Neuron (in vitro differentiated cells): ENCODE measurements at regions not wholly inside any gene's neighbourhood (a gene's known extent, or its start where the extent isn't known, plus 50 kb on each side); places are given as distances from the start of the nearest gene placed in this dataset.

ENCODE experiments used
- H2AFZ ChIP-seq: one replicate; pipeline ENCODE4 v1.6.1; 2013; ENCODE audit warnings: low read depth, mild to moderate bottlenecking, inconsistent platforms, low read length, moderate library complexity
- H3K27me3 ChIP-seq: one replicate; pipeline ENCODE4 v1.6.1; 2013; ENCODE audit warnings: low read length; ENCODE audit not compliant: insufficient read depth
- H3K36me3 ChIP-seq: one replicate; pipeline ENCODE4 v1.6.1; 2013; ENCODE audit warnings: low read length; ENCODE audit not compliant: insufficient read depth
- H3K4me1 ChIP-seq: one replicate; pipeline ENCODE4 v1.6.1; 2013; ENCODE audit warnings: low read length; ENCODE audit not compliant: insufficient read depth
- H3K4me3 ChIP-seq: 2 replicates; pipeline ENCODE4 v1.5.1; 2013; ENCODE audit warnings: mild to moderate bottlenecking, low read length, moderate library complexity
- H3K9me3 ChIP-seq: one replicate; pipeline ENCODE4 v1.6.1; 2013; ENCODE audit warnings: low read length

DNA sequence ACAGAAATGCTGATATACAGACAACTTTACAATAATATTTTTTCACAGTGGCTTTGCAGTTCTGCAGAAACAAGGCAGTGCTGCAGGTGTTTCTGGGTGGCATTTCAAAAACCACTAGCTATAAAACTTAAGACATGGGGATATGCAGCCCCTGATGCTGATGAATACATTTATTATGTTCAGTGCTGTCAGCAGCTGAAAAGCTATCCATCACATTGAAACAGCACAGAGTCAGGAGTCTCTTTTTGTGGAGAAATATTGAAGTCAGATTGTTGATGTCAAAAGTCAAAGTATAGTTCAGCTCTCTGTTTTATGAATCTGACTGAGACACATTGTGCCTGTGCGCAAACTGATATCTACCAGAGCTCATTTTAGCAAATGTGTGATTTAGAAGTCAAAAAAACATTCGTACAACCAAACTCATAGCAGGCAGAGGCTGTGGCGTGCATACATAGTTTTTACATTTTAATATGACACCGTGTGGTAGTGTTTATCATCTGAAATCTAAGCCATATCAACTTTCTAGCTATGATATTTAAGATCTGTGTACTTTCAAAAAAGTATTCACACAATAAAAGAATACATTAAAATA lies 467.6 kb downstream of the PRKD1 start:
- Histone ChIP-seq H2AFZ (no peak overlapping the region), H3K4me1 (peaks cover 3% of the 10 kb centered on the region), H3K9me3 (no peaks in the 10 kb centered on the region), H3K4me3 (no peak overlapping the region), H3K27me3 (no peaks in the 10 kb centered on the region), H3K36me3 (no peaks in the 10 kb centered on the region)

GRCh38 chr14:29461101-29461500 lies 466.5 kb downstream of the PRKD1 start:
- Histone ChIP-seq H3K36me3 (no peaks in the 10 kb centered on the region), H3K9me3 (no peaks in the 10 kb centered on the region), H3K4me1 (peaks cover 3% of the 10 kb centered on the region), H3K4me3 (no peak overlapping the region), H2AFZ (no peak overlapping the region), H3K27me3 (no peaks in the 10 kb centered on the region)

GRCh38 chr14:29461506-29461905 lies 466.1 kb downstream of the PRKD1 start:
- Histone ChIP-seq H3K9me3 (no peaks in the 10 kb centered on the region), H3K36me3 (no peaks in the 10 kb centered on the region), H3K4me1 (peaks cover 3% of the 10 kb centered on the region), H3K4me3 (no peak overlapping the region), H3K27me3 (no peaks in the 10 kb centered on the region), H2AFZ (no peak overlapping the region)

GRCh38 chr14:29462321-29462720 lies 465.3 kb downstream of the PRKD1 start:
- H3K4me3 ChIP-seq = no peak overlapping the region
- H2AFZ ChIP-seq = no peak overlapping the region
- H3K27me3 ChIP-seq = no peaks in the 10 kb centered on the region
- no peaks in the 10 kb centered on the region for H3K9me3 ChIP-seq
- no peaks in the 10 kb centered on the region for H3K36me3 ChIP-seq
- peaks cover 3% of the 10 kb centered on the region for H3K4me1 ChIP-seq

- Histone ChIP-seq H3K9me3 (no peaks in the 10 kb centered on the region), H3K27me3 (no peaks in the 10 kb centered on the region), H3K36me3 (no peaks in the 10 kb centered on the region), H3K4me1 (peaks cover 3% of the 10 kb centered on the region), H2AFZ (no peak overlapping the region), H3K4me3 (no peak overlapping the region)
These were observed 464.9 kb downstream of the PRKD1 start for GRCh38 chr14:29462772-29463171.

- Histone ChIP-seq H3K9me3 (no peaks in the 10 kb centered on the region), H3K36me3 (no peaks in the 10 kb centered on the region), H2AFZ (no peak overlapping the region), H3K4me3 (no peak overlapping the region), H3K4me1 (peaks cover 3% of the 10 kb centered on the region), H3K27me3 (no peaks in the 10 kb centered on the region)
These were observed 463.8 kb downstream of the PRKD1 start for GRCh38 chr14:29463727-29464395.

- peaks cover 2% of the 10 kb centered on the region for H3K4me1 ChIP-seq
- no peak overlapping the region for H3K4me3 ChIP-seq
- no peaks in the 10 kb centered on the region for H3K9me3 ChIP-seq
These were observed 462.6 kb downstream of the PRKD1 start for GRCh38 chr14:29465095-29465494.

GRCh38 chr14:29475641-29476040 lies 452.0 kb downstream of the PRKD1 start:
- H3K4me3 ChIP-seq = no peak overlapping the region
- H3K9me3 ChIP-seq = no peaks in the 10 kb centered on the region
- no peaks in the 10 kb centered on the region for H3K4me1 ChIP-seq

More at GRCh38 chr14:29465095-29465494, 462.6 kb downstream of the PRKD1 start:
- no peaks in the 10 kb centered on the region for H3K27me3 ChIP-seq
- no peak overlapping the region for H2AFZ ChIP-seq
- H3K36me3 ChIP-seq = no peaks in the 10 kb centered on the region

GRCh38 chr14:29486132-29486531 lies 441.5 kb downstream of the PRKD1 start:
- Histone ChIP-seq H3K4me1 (no peaks in the 10 kb centered on the region), H3K4me3 (no peak overlapping the region), H3K27me3 (no peaks in the 10 kb centered on the region), H2AFZ (no peak overlapping the region), H3K36me3 (no peaks in the 10 kb centered on the region), H3K9me3 (no peaks in the 10 kb centered on the region)

More at GRCh38 chr14:29475641-29476040, 452.0 kb downstream of the PRKD1 start:
- Histone ChIP-seq H2AFZ (no peak overlapping the region), H3K36me3 (no peaks in the 10 kb centered on the region), H3K27me3 (no peaks in the 10 kb centered on the region)

GRCh38 chr14:29489911-29490425 lies 437.7 kb downstream of the PRKD1 start:
- no peaks in the 10 kb centered on the region for H3K27me3 ChIP-seq
- H3K4me1 ChIP-seq = no peaks in the 10 kb centered on the region
- H3K36me3 ChIP-seq = no peaks in the 10 kb centered on the region
- H3K4me3 ChIP-seq = no peak overlapping the region
- H2AFZ ChIP-seq = no peak overlapping the region
- no peaks in the 10 kb centered on the region for H3K9me3 ChIP-seq

DNA sequence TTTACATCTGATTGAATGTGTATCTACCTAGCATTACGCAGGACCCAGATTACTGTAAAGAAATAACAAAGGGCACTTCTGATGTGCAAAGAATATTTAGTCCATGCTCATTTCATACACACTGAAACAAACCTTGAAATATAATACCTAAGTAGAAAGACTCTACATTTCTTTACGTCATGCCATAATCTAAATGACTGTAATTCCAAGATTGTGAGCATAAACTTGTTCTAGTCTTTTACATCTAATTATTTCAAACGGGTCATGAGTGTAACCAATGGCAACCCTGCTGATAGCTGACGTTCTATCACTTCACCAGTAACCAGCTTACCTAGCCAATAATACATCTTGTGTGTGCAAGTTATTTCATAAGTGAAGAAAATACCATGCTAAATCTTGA lies 433.8 kb downstream of the PRKD1 start:
- H3K4me3 ChIP-seq = no peak overlapping the region
- no peaks in the 10 kb centered on the region for H3K36me3 ChIP-seq
- no peak overlapping the region for H2AFZ ChIP-seq
- H3K4me1 ChIP-seq = no peaks in the 10 kb centered on the region
- H3K27me3 ChIP-seq = no peaks in the 10 kb centered on the region
- H3K9me3 ChIP-seq = no peaks in the 10 kb centered on the region

DNA sequence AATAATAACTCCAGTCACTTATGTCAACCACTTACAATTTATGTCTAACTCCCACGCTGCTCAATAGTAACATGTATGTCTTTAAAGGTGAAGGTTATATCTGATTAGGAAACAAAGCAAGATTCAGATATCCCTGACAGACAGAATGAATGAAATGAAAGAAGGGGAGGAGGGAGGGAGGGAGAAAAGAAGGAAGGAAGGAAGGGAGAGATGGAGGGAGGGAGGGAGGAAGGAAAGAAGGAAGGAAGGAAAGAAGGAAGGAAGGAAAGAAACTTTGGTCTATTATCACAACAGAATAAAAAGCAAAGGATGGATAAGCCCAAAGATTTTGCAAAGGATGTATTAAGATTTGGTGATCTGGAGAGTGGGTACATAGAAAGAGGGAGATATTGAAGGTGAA lies 433.3 kb downstream of the PRKD1 start:
- H3K4me3 ChIP-seq = no peak overlapping the region
- no peaks in the 10 kb centered on the region for H3K36me3 ChIP-seq
- no peaks in the 10 kb centered on the region for H3K27me3 ChIP-seq
- H3K4me1 ChIP-seq = no peaks in the 10 kb centered on the region
- no peak overlapping the region for H2AFZ ChIP-seq
- H3K9me3 ChIP-seq = no peaks in the 10 kb centered on the region

- H2AFZ ChIP-seq = no peak overlapping the region
- peaks cover 2% of the 10 kb centered on the region for H3K27me3 ChIP-seq
- H3K4me1 ChIP-seq = no peaks in the 10 kb centered on the region
- H3K36me3 ChIP-seq = no peaks in the 10 kb centered on the region
- no peaks in the 10 kb centered on the region for H3K9me3 ChIP-seq
- no peak overlapping the region for H3K4me3 ChIP-seq
These were observed 423.7 kb downstream of the PRKD1 start for GRCh38 chr14:29503903-29504302.
